HAP-1 (cell line): ENCODE measurements at regions not wholly inside any gene's neighbourhood (a gene's known extent, or its start where the extent isn't known, plus 50 kb on each side); places are given as distances from the start of the nearest gene placed in this dataset.

Source experiments
- DNase-seq, 2 experiments: peaks; one replicate each; pipeline ENCODE4 v3.0.0-alpha.2; 2016 to 2020; ENCODE audit warnings: low spot score in 2 of 2
- H3K27me3 ChIP-seq: fragments of 250-450 bp; sonication (Bioruptor Pico); 2 replicates; pipeline ENCODE4 v1.5.1; 2020; ENCODE audit warnings: low read depth, mild to moderate bottlenecking, moderate library complexity
- H3K36me3 ChIP-seq: fragments of 250-450 bp; sonication (Bioruptor Pico); replicated peaks from 2 replicates; pipeline ENCODE4 v1.5.1; 2020; ENCODE audit warnings: mild to moderate bottlenecking
- H3K4me1 ChIP-seq: fragments of 250-450 bp; sonication (Bioruptor Pico); 2 replicates; pipeline ENCODE4 v1.5.1; 2020; ENCODE audit warnings: mild to moderate bottlenecking
- H3K4me3 ChIP-seq: fragments of 250-450 bp; sonication (Bioruptor Pico); 2 replicates; pipeline ENCODE4 v1.5.1; 2020; ENCODE audit warnings: mild to moderate bottlenecking, moderate library complexity
- H3K9me3 ChIP-seq: fragments of 250-450 bp; sonication (Bioruptor Pico); 2 replicates; pipeline ENCODE4 v1.5.1; 2020; ENCODE audit warnings: mild to moderate bottlenecking, moderate library complexity
- in situ Hi-C: fragments of 300-500 bp; cut with MboI; formaldehyde crosslinking; loops from 3 replicates; pipeline ENCODE4 v1.14.3; 2020; ENCODE audit warnings: low sequenced_read_pairs, inconsistent platforms, mixed read lengths

DNA sequence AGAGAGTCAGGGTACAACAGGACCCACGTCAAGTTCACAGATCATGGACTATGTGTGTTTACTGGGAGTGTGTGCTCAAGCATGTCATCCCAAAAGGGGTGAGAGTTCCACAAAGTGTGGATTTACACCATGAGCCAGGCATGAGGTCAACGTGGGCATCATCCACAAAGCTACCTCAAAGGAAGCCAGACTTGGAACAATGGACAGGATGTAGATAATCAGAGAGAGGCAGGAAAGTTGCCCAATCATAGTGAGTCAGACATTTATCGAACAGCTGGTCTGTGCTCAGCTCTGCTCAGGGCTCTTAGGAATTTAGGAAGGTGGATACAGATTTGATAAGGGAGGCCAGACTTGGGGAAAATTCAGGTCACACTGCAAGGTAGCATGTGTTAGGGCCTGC lies 317.2 kb upstream of the CDYL start:
- H3K4me3 ChIP-seq = no peak overlapping the region
- no peaks in the 10 kb centered on the region for H3K9me3 ChIP-seq
- no peak for DNase-seq
- no peaks in the 10 kb centered on the region for H3K36me3 ChIP-seq
- no peaks in the 10 kb centered on the region for H3K4me1 ChIP-seq
- H3K27me3 ChIP-seq = no peaks in the 10 kb centered on the region
- in situ Hi-C loops = no loop called here

DNA sequence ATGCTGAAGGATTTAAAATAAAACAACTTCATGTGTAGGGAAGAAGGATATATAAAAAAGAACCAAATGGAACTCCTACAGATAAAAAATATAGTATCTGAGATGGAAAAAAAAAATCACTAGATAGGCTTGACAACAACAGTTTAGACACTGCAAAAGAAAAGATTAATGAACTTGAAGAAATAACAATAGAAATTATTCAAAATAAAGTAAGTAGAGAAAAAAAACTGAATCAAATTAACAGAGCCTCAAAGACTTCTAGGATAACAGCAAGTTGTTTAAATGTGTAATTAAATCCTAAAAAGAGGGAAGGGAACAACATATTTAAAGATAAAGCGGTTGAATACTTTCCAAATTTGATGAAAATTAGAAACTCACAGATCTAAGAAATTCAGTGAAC lies 316.3 kb upstream of the ECI2 start:
- Histone ChIP-seq H3K36me3 (no peaks in the 10 kb centered on the region), H3K9me3 (no peaks in the 10 kb centered on the region), H3K27me3 (no peaks in the 10 kb centered on the region), H3K4me1 (no peaks in the 10 kb centered on the region), H3K4me3 (no peak overlapping the region)
- DNase-seq = no peak
- in situ Hi-C loops = no loop called here

DNA sequence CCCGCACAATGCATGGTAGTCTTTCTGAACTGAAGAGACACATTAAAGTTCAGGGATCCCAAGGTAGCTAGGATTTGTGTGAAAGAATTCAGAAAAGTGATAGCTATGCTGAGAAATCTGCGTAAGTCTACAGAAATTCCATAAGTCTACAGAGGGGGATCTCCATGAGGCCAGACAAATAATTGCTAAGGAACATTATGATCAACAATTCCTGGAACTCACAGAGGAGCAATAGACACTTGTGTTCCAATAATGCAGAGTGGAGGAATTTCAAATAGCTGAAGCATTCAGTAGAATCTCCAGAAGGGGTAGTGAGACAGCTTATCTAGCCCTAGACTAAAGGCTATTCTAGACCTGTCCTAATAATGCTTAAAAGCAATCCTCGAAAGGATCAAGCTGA lies 315.7 kb upstream of the ECI2 start:
- Histone ChIP-seq H3K36me3 (no peaks in the 10 kb centered on the region), H3K9me3 (no peaks in the 10 kb centered on the region), H3K27me3 (no peaks in the 10 kb centered on the region), H3K4me1 (no peaks in the 10 kb centered on the region), H3K4me3 (no peak overlapping the region)
- no peak for DNase-seq
- in situ Hi-C loops = no loop called here

DNA sequence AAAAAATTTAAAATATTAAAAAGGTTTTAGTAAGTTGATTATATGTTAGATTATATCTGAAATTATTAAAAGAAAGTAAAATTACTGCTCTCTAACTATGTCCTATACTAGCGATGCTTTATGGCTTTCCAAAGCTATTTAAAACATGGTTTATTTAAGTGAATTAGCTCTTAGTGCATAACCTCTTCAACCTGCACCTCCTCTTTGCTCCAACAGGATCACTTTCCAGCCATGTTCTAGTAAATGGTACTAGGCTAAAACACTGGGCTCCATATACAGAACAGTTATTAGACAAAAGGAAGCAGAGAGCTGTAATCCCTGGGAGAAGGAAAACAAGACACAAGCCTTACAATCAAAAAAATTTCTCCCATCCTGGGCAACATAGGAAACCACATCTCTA lies 314.9 kb upstream of the ECI2 start:
- Histone ChIP-seq H3K4me1 (no peaks in the 10 kb centered on the region), H3K27me3 (no peaks in the 10 kb centered on the region), H3K36me3 (no peaks in the 10 kb centered on the region), H3K4me3 (no peak overlapping the region), H3K9me3 (no peaks in the 10 kb centered on the region)
- no peak for DNase-seq
- in situ Hi-C loops = no loop called here

DNA sequence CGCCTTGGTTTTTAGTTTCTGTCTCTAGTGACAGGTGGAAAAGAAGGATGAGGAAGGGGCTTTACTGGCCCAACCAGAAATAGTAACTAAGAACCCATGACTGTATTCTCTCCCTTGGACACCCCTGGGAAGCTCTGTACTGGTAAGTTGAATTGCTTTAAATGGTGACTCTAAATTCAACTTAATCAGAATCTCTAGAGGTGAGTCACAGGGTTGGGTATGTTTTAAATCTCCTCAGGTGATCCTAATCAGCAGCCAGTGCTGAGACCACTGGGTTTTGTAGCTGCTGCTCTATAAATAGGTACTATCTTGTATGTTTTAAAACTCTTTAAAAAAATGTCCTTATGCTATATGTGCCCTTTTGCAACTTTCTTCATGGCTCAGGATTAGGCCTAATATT lies 314.0 kb upstream of the ECI2 start:
- in situ Hi-C loops = no loop called here
- no peaks in the 10 kb centered on the region for H3K27me3 ChIP-seq
- DNase-seq = no peak
- H3K36me3 ChIP-seq = no peaks in the 10 kb centered on the region
- H3K9me3 ChIP-seq = no peaks in the 10 kb centered on the region
- no peaks in the 10 kb centered on the region for H3K4me1 ChIP-seq
- no peak overlapping the region for H3K4me3 ChIP-seq

DNA sequence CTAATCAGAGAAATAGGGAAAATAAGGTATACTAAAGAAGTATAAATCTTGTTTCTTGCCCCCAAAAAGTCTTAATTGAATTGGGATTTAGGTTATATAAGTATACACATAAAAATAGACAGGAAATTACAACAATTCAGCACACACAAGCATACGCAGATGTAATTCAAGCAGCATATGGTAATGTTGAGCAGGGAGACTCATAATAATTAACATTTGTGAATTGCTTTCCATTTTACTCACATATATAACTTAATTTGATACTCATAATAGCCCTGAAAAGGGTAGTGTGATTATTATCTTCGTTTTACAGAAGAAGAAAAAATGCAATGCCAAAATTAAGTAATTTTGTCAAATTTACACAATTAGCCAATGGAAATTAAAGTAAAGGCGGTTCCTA lies 313.5 kb upstream of the ECI2 start:
- in situ Hi-C loops = no loop called here

DNA sequence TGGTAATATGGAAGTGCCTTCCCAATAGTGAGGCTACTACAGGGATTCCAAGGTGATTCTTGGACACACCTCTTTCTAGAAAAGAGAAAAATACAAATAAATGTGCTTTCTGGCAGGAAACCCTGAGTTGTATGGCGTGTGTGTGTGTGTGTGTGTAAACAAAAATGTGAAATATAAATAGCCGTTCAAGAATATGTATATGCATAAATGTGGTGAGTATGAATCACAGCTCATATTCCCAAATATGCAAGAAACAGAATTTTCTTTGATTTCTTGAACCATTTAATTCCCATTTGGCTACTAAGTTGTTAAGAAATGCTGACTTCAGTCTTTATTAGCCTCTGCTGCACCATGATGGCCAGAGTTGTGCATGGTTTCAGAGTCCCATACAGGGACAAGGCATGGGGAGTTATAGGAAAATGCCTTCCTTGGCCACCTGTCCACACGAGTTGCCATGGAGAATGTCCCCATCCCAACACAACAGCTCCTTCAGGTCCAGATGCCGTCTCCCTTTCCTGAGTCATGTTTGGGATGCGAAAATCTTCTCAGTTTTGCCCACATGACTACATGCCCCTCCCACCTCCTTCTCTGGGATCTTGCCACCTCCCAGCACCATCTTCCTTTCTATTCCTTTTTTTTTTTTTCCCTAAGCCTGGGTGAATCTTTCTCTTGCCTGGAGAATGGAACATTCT lies 312.4 kb upstream of the ECI2 start:
- Histone ChIP-seq H3K27me3 (no peaks in the 10 kb centered on the region), H3K4me3 (no peak overlapping the region), H3K36me3 (no peaks in the 10 kb centered on the region), H3K4me1 (no peaks in the 10 kb centered on the region), H3K9me3 (no peaks in the 10 kb centered on the region)
- no peak for DNase-seq
- in situ Hi-C loops = no loop called here

More for the DNA sequence above, 313.5 kb upstream of the ECI2 start:
- Histone ChIP-seq H3K27me3 (no peaks in the 10 kb centered on the region), H3K4me3 (no peak overlapping the region), H3K36me3 (no peaks in the 10 kb centered on the region), H3K9me3 (no peaks in the 10 kb centered on the region), H3K4me1 (no peaks in the 10 kb centered on the region)
- no peak for DNase-seq

DNA sequence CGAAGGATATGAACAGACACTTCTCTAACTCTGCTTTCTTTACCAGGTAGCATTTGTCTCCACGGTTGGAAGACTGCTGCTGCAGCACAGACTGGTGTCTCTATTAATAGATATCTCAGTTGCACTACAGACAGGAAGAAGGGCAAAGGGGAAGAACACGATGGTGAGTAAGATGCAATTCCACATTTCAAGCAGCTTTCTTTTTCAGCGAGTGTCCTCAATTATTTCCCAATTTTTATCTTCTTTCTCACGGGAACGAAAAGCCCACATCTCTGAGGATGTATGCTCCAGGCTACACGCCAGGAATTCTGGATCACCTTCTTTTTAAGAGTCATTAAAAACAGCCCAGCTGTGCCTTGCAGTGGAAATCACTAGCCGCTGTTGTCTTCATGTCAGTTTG lies 311.6 kb upstream of the ECI2 start:
- in situ Hi-C loops = no loop called here
- Histone ChIP-seq H3K27me3 (no peaks in the 10 kb centered on the region), H3K4me1 (no peaks in the 10 kb centered on the region), H3K36me3 (no peaks in the 10 kb centered on the region), H3K4me3 (no peak overlapping the region), H3K9me3 (no peaks in the 10 kb centered on the region)
- no peak for DNase-seq

DNA sequence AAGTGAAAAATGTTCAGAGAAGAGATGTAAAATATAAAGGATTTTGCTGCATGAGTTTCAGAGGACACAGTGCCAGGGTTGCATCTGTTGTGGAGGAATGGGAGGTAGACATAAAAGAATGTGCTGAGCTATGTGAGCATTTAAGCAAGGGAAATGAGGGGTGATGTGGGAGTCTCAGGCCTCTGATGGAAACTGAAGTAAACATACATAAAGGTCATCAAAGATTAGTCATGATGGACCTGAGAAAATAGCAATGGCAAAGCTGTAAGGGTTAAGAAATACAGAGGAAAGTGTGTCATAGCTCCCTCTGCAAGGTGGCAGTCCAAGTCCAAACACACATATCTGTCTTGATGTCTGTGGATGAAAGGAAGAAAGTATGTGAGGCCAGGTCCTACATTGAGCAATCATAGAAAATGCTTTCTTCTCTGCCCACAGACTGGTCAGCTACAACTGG lies 306.6 kb upstream of the ECI2 start:
- no peak for DNase-seq
- H3K9me3 ChIP-seq = no peaks in the 10 kb centered on the region
- no peaks in the 10 kb centered on the region for H3K36me3 ChIP-seq
- H3K4me1 ChIP-seq = no peaks in the 10 kb centered on the region
- H3K4me3 ChIP-seq = no peak overlapping the region
- H3K27me3 ChIP-seq = 0 out of 2 replicates have a peak, but pooled peaks cover 3% of the 10 kb centered on the region
- in situ Hi-C loops = no loop called here

DNA sequence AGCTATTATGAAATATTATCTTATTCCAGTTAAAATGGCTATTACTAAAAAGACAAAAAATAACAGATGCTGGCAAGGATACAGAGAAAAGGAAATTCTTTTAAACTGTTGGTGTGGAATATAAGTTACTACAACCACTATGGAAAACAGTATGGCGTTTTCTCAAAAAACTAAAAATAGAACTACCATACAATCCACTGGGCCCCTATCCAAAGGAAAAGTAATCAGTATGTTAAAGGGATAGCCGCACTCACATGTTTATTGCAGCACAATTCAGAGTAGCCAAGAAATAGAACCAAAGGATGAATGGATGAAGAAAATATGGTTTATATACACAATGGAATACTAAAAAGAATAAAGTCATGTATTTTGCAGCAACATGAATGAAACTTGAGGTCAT lies 303.8 kb upstream of the ECI2 start:
- Histone ChIP-seq H3K4me3 (no peak overlapping the region), H3K9me3 (no peaks in the 10 kb centered on the region), H3K27me3 (0 out of 2 replicates have a peak, but pooled peaks cover 3% of the 10 kb centered on the region), H3K36me3 (no peaks in the 10 kb centered on the region), H3K4me1 (no peaks in the 10 kb centered on the region)
- no peak for DNase-seq
- in situ Hi-C loops = no loop called here

DNA sequence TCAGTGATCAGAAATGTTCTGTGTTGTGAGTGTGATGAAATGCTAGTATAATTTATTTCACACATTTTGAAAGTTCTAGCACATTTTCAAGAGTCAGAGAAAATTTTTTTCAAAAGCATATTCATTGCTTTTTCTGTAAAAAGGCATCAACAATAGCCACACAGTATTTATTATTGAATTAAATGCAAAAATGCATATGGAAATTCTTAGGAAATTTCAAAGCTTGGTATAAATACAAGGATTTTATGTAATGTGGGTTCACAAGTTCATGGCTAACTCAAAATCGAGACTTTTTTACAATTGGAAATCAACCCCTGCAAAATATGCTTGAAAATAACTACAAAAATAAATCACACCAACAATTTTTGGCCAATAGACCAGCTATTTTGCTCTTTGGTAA lies 302.0 kb upstream of the ECI2 start:
- in situ Hi-C loops = no loop called here
- no peak for DNase-seq
- Histone ChIP-seq H3K36me3 (no peaks in the 10 kb centered on the region), H3K27me3 (0 out of 2 replicates have a peak, but pooled peaks cover 3% of the 10 kb centered on the region), H3K4me3 (no peak overlapping the region), H3K4me1 (no peaks in the 10 kb centered on the region), H3K9me3 (no peaks in the 10 kb centered on the region)

DNA sequence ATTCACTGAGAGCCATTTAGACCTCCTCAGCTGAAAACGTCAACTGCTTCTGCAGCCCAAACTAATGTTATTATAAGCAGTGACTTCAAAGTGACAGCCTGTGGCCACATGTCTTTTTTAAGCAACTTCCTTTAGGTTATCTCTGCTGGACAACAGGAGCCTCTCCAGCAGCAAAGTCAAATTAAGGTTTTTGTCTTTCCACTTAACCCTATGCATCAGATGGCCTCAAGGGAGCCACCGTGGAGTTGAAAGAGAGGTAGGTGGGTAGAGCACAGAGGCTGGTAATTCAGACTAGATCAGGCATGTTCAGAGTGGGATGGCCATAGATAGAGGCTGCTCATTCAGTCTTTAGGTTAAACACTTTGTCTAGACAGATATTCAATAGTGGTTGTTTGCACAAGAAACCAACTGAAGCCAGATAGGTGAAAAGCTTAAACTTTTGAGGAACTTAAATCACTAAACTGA lies 300.6 kb upstream of the ECI2 start:
- no peaks in the 10 kb centered on the region for H3K36me3 ChIP-seq
- in situ Hi-C loops = no loop called here
- DNase-seq = no peak

DNA sequence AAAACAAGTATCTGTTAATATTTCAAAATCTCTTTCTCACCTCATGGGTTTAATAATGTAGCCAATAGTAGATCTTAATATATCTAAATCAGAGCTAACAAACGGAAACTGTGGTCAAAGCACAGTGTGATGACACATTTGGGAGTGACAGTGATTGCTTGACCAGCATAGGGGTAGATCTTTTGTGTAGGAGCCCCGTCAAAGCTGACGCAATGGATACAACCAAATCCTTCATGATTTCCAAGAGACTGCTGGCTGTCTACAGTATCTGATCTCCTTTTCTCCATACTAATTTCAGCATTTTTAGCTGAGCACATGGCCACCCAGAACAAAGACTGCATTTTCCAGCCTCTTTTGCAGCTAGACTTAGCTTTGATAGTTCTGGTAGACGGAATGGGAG lies 299.3 kb upstream of the ECI2 start:
- in situ Hi-C loops = no loop called here
- H3K36me3 ChIP-seq = no peaks in the 10 kb centered on the region
- 0 out of 2 replicates have a peak, but pooled peaks cover 3% of the 10 kb centered on the region for H3K27me3 ChIP-seq
- DNase-seq = no peak
- no peaks in the 10 kb centered on the region for H3K4me1 ChIP-seq
- no peaks in the 10 kb centered on the region for H3K9me3 ChIP-seq
- H3K4me3 ChIP-seq = no peak overlapping the region

More for the DNA sequence above, 300.6 kb upstream of the ECI2 start:
- no peak overlapping the region for H3K4me3 ChIP-seq
- no peaks in the 10 kb centered on the region for H3K9me3 ChIP-seq
- 0 out of 2 replicates have a peak, but pooled peaks cover 3% of the 10 kb centered on the region for H3K27me3 ChIP-seq
- H3K4me1 ChIP-seq = no peaks in the 10 kb centered on the region

DNA sequence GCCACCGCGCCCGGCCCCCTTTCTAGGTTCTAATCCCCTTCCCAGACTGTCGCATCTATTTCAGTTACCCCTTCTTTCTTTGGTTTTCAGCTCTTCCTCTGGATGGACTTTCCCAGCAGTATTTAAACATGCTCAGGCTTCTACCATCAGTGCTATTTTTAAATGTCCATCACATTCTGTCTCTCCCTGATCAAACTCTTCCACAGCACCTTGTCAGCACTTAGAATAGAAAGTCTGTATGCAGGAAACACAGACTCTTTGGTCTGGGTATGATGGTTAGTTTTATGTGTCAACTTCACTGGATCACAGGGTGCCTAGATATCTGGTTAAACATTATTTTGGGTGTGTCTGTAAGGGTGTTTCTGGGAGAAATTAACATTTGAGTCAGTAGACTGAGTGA lies 297.8 kb upstream of the ECI2 start:
- Histone ChIP-seq H3K9me3 (no peaks in the 10 kb centered on the region), H3K36me3 (no peaks in the 10 kb centered on the region), H3K4me1 (no peaks in the 10 kb centered on the region), H3K27me3 (no peaks in the 10 kb centered on the region), H3K4me3 (no peak overlapping the region)
- in situ Hi-C loops = no loop called here
- DNase-seq = no peak

DNA sequence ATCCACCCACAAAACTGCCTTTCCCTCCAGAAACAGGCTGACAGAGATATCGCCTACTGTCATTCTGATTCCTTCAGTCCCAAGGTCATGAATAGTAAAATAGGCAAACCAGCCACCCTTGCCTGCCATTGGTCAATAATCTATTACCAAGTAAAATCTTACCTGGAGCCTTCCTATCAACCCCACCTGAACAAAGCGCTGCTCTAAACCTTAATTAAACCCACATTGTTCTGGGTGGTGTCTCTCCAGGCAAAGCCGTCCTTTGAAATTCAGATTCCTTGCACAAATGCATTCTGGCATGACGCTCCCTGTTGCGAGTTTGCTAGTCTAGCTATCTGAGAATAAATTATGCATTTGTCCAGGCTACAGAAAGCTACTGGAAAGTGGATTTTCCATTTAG lies 291.6 kb upstream of the ECI2 start:
- H3K9me3 ChIP-seq = no peaks in the 10 kb centered on the region
- no peak overlapping the region for H3K4me3 ChIP-seq
- DNase-seq = no peak
- in situ Hi-C loops = no loop called here
- H3K27me3 ChIP-seq = no peaks in the 10 kb centered on the region
- H3K36me3 ChIP-seq = no peaks in the 10 kb centered on the region
- H3K4me1 ChIP-seq = no peaks in the 10 kb centered on the region
